GM12892 (cell line): ENCODE measurements at regions not wholly inside any gene's neighbourhood (a gene's known extent, or its start where the extent isn't known, plus 50 kb on each side); places are given as distances from the start of the nearest gene placed in this dataset.
A peak's percentile ranks its signal among the peaks of the same experiment; 100 is the strongest.

ENCODE experiments used
- DNase-seq: peaks from one replicate; pipeline ENCODE4 v3.0.0; 2011; ENCODE audit not compliant: insufficient read length
- FAIRE-seq: peaks from 2 replicates; lab custom pipeline; 2011; peaks lifted over from hg19 to GRCh38; lab: Jason Lieb, UNC
- POLR2A ChIP-seq: IDR thresholded peaks from 2 replicates; pipeline ENCODE4 v1.6.1; 2011; ENCODE audit warnings: low read depth, low read length, control low read depth
- POLR2AphosphoS5 ChIP-seq: IDR thresholded peaks from 2 replicates; pipeline ENCODE4 v1.6.1; 2011; ENCODE audit warnings: low read depth, low read length, control low read depth
- TAF1 ChIP-seq: IDR thresholded peaks from 2 replicates; pipeline ENCODE4 v1.6.1; 2011; ENCODE audit warnings: low read depth, mild to moderate bottlenecking, control low read depth, low read length, borderline replicate concordance

GRCh38 chr12:67002720-67003119 is 266.4 kb upstream of the CAND1 start:
- FAIRE-seq (no peak), DNase-seq (no peak)
- TF ChIP-seq POLR2AphosphoS5 (no peak), POLR2A (no peak), TAF1 (no peak)

GRCh38 chr12:67006610-67007009 is 262.5 kb upstream of the CAND1 start:
- TF ChIP-seq TAF1 (no peak), POLR2AphosphoS5 (no peak), POLR2A (no peak)
- DNase-seq (no peak), FAIRE-seq (no peak)

GRCh38 chr12:67014642-67015041 is 254.5 kb upstream of the CAND1 start:
- no peak for DNase-seq
- TF ChIP-seq TAF1: no peak
- TF ChIP-seq POLR2AphosphoS5: no peak
- TF ChIP-seq POLR2A: no peak
- no peak for FAIRE-seq

- FAIRE-seq (no peak), DNase-seq (no peak)
- TF ChIP-seq POLR2AphosphoS5: no peak
These were observed 251.1 kb upstream of the CAND1 start for GRCh38 chr12:67018105-67018504.

DNA sequence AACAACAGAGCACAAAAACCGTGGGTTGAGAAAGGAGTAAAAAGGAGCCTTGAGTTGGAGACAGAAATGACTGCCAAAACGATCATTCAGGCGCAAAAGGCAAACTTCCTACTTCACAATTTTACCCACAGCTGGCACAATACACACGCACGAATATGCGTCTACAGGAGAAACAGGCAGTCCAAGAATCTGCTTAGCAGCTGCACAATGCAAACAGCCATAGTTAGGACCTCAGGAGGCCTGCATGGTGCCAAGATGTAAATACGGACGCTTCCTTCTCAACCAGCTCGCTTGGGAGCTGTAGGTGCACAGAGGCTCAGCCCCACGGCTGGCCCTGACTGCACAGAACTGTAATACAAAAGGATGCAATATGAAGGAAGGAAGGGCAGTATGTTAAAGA is 250.1 kb upstream of the CAND1 start:
- TF ChIP-seq TAF1 (no peak), POLR2A (no peak), POLR2AphosphoS5 (no peak)
- FAIRE-seq: no peak
- no peak for DNase-seq

- DNase-seq (peak; percentile 22), FAIRE-seq (peak; percentile 62)
These were observed 243.5 kb upstream of the CAND1 start for GRCh38 chr12:67025543-67026114.

GRCh38 chr12:67026487-67027246 is 242.5 kb upstream of the CAND1 start:
- no peak for FAIRE-seq
- no peak for DNase-seq

More at GRCh38 chr12:67025543-67026114, 243.5 kb upstream of the CAND1 start:
- TF ChIP-seq POLR2A (no peak), TAF1 (no peak), POLR2AphosphoS5 (no peak)

DNA sequence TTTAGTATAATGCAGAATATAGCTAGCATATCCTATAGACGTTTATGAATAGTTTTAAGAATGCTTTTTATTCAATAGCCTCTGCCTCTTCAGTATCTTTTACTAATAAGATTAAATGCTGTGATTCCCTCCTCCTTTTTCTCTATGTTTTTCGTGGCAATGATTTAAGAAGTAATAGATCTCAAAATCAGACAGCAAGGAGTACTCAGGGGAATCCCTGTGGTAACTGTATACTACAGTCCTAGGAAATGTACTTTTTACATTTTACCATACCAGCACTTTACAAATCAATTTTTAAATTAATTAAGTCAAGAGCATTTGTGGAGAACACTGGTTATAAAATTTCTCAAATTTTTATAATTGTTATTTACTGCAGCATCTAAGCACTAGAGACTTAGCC is 240.6 kb upstream of the CAND1 start:
- FAIRE-seq (no peak), DNase-seq (no peak)
- TF ChIP-seq TAF1: no peak
- TF ChIP-seq POLR2A: no peak
- TF ChIP-seq POLR2AphosphoS5: no peak

More at GRCh38 chr12:67026487-67027246, 242.5 kb upstream of the CAND1 start:
- TF ChIP-seq TAF1 (no peak), POLR2A (no peak), POLR2AphosphoS5 (no peak)

DNA sequence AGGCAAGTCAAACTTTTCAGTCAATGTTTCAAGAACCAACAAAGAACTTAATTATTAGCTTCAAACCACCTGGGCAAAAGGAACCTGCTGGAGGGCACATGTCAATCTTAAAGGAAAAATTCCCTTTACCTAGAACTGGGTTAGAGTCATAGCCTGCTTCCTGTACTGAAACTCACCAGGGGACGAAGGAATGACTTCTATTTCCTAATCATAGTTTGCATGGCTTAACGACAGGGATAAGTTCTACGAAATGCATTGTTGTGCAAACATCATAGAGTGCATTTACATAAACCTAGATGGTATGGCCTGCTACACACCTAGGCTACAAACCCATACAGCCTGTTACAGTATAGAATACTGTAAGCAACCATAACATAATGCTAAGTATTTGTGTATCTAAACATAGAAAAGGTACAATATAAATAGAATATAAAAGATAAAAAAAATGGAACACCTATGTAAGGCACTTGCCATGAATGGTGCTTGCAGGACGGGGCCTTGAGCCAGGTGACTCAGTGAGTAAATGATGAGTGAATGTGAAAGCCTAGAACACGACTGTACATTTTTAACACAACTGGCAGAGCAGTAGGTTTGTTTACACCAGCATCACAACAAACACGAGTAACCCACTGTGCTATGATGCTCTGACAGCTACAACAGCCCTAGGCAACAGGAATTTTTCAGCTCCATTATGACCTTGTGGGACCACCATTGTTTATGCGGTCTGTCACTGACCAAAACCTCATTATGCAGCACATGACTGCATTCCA is 234.9 kb upstream of the CAND1 start:
- TF ChIP-seq POLR2A (no peak), POLR2AphosphoS5 (no peak), TAF1 (no peak)
- DNase-seq (no peak), FAIRE-seq (no peak)

- FAIRE-seq: no peak
- TF ChIP-seq POLR2AphosphoS5: no peak
- TF ChIP-seq POLR2A: no peak
- no peak for TF ChIP-seq TAF1
- no peak for DNase-seq
These were observed 234.0 kb upstream of the CAND1 start for GRCh38 chr12:67035121-67035520.

GRCh38 chr12:67038486-67038885 is 230.7 kb upstream of the CAND1 start:
- no peak for TF ChIP-seq POLR2A
- TF ChIP-seq POLR2AphosphoS5: no peak
- no peak for TF ChIP-seq TAF1
- DNase-seq: no peak
- FAIRE-seq: no peak
